ENCODE measurements at regions not wholly inside any gene's neighbourhood (a gene's known extent, or its start where the extent isn't known, plus 50 kb on each side); places are given as distances from the start of the nearest gene placed in this dataset.

DNA sequence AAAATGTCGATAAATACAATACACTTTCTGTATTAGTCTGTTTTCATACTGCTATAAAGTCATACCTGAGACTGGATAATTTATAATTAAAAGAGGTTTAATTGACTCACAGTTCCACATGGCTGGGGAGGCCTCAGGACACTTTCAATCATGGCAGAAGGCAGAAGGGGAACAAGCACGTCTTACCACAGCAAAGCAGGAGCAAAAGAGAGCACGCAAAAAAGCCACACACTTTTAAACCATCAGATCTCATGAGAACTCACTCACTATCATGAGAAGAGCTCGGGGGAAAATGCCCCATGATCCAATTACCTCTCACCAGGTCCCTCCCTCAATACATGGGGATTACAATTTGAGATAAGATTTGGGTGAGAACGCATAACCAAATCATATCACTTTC is 256.7 kb downstream of the ANAPC1 start:
- no peak overlapping the region for H3K27ac ChIP-seq (ENCODE audit: insufficient read depth, low read depth, low read length)
- TF ChIP-seq MYC (IDR thresholded peaks at IDR 0.05; ENCODE audit: low read depth, low read length) = no peak
- no peak overlapping the region for H3K4me2 ChIP-seq (ENCODE audit: insufficient read depth, low read length)
- H3K27me3 ChIP-seq (ENCODE audit: control insufficient read depth in 2 of 2, insufficient read depth in 2 of 2, low read length in 2 of 2) = peaks cover 4 to 10% of the 10 kb centered on the region in 2 experiments
- dilution Hi-C loops (cut with MboI; ENCODE audit: extremely low pct_ligation_motif_present, low sequenced_read_pairs) (no loop called here), intact Hi-C loops (cut with micrococcal nuclease) (no loop called here)
- ChIA-PET CTCF (no interaction called here), POLR2A (no interaction called here)
- no peaks in the 10 kb centered on the region for H3K9me1 ChIP-seq (replicated peaks; ENCODE audit: control insufficient read depth, extremely low read depth, insufficient read depth, low read length)
- H3K9ac ChIP-seq (replicated peaks; ENCODE audit: extremely low read depth, insufficient read depth, low read length) = no peak overlapping the region
- BruUV-seq (replicated peaks) = no TSS peak
- no peak overlapping the region for H3K4me3 ChIP-seq (replicated peaks in 1 of 3; ENCODE audit: insufficient read depth in 1 of 3, low read depth in 1 of 3, low read length in 3 of 3)
- FAIRE-seq = no peak
- no peaks in the 10 kb centered on the region for H3K9me3 ChIP-seq (replicated peaks; ENCODE audit: control insufficient read depth, insufficient read depth, low read length)
- no peaks in the 10 kb centered on the region for H3K36me3 ChIP-seq (ENCODE audit: control insufficient read depth in 2 of 2, extremely low read depth in 1 of 2, insufficient read depth in 2 of 2, low read length in 2 of 2)
- no peaks in the 10 kb centered on the region for H4K20me1 ChIP-seq (replicated peaks; ENCODE audit: control insufficient read depth, extremely low read depth, insufficient read depth, low read length)
- H2AFZ ChIP-seq (ENCODE audit: low read depth, low read length) = no peak overlapping the region
- no peaks in the 10 kb centered on the region for H3K4me1 ChIP-seq (ENCODE audit: control insufficient read depth, extremely low read depth, insufficient read depth, low read length)
- DNase-seq (ENCODE audit: low read depth, low spot score) = no peak
- H3K79me2 ChIP-seq (ENCODE audit: control insufficient read depth, insufficient read depth, low read length) = no peaks in the 10 kb centered on the region

DNA sequence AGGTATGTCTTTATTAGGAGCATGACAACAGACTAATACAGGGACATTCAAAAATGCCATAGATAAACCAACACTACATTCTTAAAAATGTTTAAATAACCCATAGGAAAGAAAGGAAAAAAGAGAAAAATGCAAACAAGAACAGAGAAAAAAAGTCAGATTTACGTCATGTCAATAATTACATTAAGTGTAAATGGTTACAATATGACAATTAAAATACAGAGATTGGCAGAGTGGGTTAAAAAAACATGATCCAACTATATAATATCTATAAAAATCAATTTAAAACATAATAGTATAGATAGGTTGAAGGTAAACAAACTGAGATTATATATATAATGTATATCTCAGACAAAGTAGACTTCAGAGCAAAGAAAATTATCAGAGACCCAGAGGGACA is 255.8 kb downstream of the ANAPC1 start:
- H3K4me2 ChIP-seq (ENCODE audit: insufficient read depth, low read length) = no peak overlapping the region
- H3K9me3 ChIP-seq (replicated peaks; ENCODE audit: control insufficient read depth, insufficient read depth, low read length) = no peaks in the 10 kb centered on the region
- H2AFZ ChIP-seq (ENCODE audit: low read depth, low read length) = no peak overlapping the region
- no peaks in the 10 kb centered on the region for H4K20me1 ChIP-seq (replicated peaks; ENCODE audit: control insufficient read depth, extremely low read depth, insufficient read depth, low read length)
- intact Hi-C loops (cut with micrococcal nuclease) (no loop called here), dilution Hi-C loops (cut with MboI; ENCODE audit: extremely low pct_ligation_motif_present, low sequenced_read_pairs) (no loop called here)
- no peak overlapping the region for H3K4me3 ChIP-seq (replicated peaks in 1 of 3; ENCODE audit: insufficient read depth in 1 of 3, low read depth in 1 of 3, low read length in 3 of 3)
- ChIA-PET CTCF (interaction anchor here (1.1 kb wide), 1 partner anchor 9 kb away, joined by 3 read pairs; no protein-coding TSS in a partner anchor), POLR2A (no interaction called here)
- no peaks in the 10 kb centered on the region for H3K9me1 ChIP-seq (replicated peaks; ENCODE audit: control insufficient read depth, extremely low read depth, insufficient read depth, low read length)
- FAIRE-seq = no peak
- H3K27ac ChIP-seq (ENCODE audit: insufficient read depth, low read depth, low read length) = no peak overlapping the region
- H3K27me3 ChIP-seq (ENCODE audit: control insufficient read depth in 2 of 2, insufficient read depth in 2 of 2, low read length in 2 of 2) = peaks cover 4 to 10% of the 10 kb centered on the region in 2 experiments
- TF ChIP-seq POLR2A (IDR thresholded peaks at IDR 0.05; ENCODE audit: low read depth, low read length) (no peak), EZH2 (IDR thresholded peaks at IDR 0.05; ENCODE audit: borderline replicate concordance, low read depth, low read length, severe bottlenecking) (no peak), GATA2 (IDR thresholded peaks at IDR 0.05; ENCODE audit: insufficient read depth, insufficient read length, low read depth, low read length) (no peak), MYC (IDR thresholded peaks at IDR 0.05; ENCODE audit: low read depth, low read length) (no peak), POLR2AphosphoS5 (IDR thresholded peaks at IDR 0.05; ENCODE audit: insufficient read depth, low read depth, low read length) (no peak), JUN (IDR thresholded peaks at IDR 0.05; ENCODE audit: borderline replicate concordance, insufficient read depth, insufficient read length, low read depth) (no peak), FOS (IDR thresholded peaks at IDR 0.05; ENCODE audit: borderline replicate concordance, insufficient read depth, low read length) (no peak)
- TF ChIP-seq, protein P1, sequence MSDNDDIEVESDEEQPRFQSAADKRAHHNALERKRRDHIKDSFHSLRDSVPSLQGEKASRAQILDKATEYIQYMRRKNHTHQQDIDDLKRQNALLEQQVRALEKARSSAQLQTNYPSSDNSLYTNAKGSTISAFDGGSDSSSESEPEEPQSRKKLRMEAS (IDR thresholded peaks at IDR 0.05; ENCODE audit: insufficient read depth, insufficient read length) = no peak
- TF ChIP-seq, protein P2, sequence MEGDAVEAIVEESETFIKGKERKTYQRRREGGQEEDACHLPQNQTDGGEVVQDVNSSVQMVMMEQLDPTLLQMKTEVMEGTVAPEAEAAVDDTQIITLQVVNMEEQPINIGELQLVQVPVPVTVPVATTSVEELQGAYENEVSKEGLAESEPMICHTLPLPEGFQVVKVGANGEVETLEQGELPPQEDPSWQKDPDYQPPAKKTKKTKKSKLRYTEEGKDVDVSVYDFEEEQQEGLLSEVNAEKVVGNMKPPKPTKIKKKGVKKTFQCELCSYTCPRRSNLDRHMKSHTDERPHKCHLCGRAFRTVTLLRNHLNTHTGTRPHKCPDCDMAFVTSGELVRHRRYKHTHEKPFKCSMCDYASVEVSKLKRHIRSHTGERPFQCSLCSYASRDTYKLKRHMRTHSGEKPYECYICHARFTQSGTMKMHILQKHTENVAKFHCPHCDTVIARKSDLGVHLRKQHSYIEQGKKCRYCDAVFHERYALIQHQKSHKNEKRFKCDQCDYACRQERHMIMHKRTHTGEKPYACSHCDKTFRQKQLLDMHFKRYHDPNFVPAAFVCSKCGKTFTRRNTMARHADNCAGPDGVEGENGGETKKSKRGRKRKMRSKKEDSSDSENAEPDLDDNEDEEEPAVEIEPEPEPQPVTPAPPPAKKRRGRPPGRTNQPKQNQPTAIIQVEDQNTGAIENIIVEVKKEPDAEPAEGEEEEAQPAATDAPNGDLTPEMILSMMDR (IDR thresholded peaks at IDR 0.05; ENCODE audit: extremely low read depth in 1 of 2, insufficient read depth in 1 of 2, low read depth in 1 of 2, low read length in 2 of 2) = no peak
- H3K4me1 ChIP-seq (ENCODE audit: control insufficient read depth, extremely low read depth, insufficient read depth, low read length) = no peaks in the 10 kb centered on the region
- H3K36me3 ChIP-seq (ENCODE audit: control insufficient read depth in 2 of 2, extremely low read depth in 1 of 2, insufficient read depth in 2 of 2, low read length in 2 of 2) = no peaks in the 10 kb centered on the region
- no peak for DNase-seq (ENCODE audit: low read depth, low spot score)
- H3K9ac ChIP-seq (replicated peaks; ENCODE audit: extremely low read depth, insufficient read depth, low read length) = no peak overlapping the region
- no peaks in the 10 kb centered on the region for H3K79me2 ChIP-seq (ENCODE audit: control insufficient read depth, insufficient read depth, low read length)
- BruUV-seq (replicated peaks) = no TSS peak
